HPDE6-E6E7 (cell line): ENCODE measurements at regions not wholly inside any gene's neighbourhood (a gene's known extent, or its start where the extent isn't known, plus 50 kb on each side); places are given as distances from the start of the nearest gene placed in this dataset.
"Not testable (repeated sequence)": the region's sequence is repeated elsewhere in the genome, so short reads cannot be mapped to it uniquely, and the experiment has no call there.

ENCODE experiments used
- DNase-seq: peaks from one replicate; pipeline ENCODE4 v3.0.0; 2011; ENCODE audit warnings: missing footprints; ENCODE audit errors: extremely low spot score

GRCh38 chr2:215537611-215538010 lies 101.7 kb upstream of the FN1 start:
- DNase-seq, result no peak

DNA sequence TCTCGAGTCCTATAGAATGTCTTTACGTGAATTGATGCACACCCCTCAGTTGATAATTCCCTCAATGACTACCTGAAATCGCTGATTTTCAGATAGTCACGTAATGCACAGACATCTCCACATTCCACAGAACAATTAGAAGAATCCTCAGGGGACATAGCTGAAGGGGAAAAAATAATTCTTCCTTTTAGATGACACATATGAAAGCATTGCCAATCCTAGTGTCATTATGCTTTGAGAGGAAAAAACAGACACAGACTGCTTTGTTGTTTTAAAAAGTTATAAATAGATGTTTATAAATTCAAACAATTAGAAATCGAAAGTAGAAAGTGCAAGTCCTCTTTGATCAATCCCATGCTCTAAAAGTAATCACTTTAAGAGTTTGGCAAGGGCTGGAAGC lies 100.6 kb upstream of the FN1 start:
- DNase-seq, result no peak

DNA sequence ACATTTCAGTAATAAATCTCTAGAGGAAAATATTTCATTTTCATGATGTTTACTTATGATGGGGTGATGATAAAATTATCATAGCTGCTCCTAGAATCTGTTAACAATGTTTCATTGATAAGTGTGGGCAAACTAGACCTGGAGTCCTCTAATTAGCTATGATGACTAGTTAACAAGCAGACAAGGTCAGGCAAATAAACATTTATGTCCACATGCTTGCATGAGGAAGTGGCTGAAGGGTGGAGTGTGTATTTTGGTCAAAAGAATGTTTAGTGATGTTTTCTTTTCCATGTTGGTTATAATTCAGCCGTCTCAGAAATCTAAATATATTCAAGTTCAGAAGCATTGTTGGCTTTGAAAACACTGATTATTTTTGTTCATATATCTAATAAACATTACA lies 99.9 kb upstream of the FN1 start:
- no peak for DNase-seq

- DNase-seq, result no peak
Measured at GRCh38 chr2:215535125-215535668, 99.3 kb upstream of the FN1 start.

DNA sequence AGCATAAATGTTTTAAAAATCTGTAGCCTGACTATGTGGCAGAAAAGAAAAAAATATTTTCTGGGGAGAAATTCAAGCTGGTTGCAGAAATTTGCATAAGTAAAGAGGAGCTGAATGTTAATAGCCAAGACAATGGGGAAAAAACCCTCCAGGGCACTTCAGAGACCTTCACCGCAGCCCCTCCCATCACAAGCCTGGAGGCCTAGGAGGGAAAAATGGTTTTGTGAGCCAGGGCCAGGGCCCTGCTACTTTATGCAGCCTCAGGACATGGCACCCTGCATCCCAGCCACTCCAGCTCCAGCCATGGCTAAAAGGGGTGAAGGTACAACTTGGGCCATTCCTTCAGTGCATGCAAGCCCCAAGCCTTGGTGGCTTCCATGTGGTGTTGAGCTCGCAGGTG lies 97.8 kb upstream of the FN1 start:
- not testable (repeated sequence) for DNase-seq

DNA sequence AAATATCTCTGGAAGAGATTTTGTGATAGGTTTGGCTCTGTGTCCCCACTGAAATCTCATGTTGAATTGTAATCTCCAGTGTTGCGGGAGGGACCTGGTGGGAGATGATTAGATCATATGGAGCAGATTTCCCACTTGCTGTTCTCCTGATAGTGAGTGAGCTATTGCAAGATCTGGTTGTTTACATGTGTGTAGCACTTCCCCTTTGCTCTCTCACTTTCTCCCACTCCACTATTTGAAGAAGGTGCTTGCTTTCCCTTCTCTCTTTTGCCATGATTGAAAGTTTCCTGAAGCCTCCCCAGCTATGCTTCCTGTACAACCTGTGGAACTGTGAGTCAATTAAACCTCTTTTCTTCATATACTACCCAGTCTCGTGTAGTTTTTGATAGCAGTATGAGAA lies 97.0 kb upstream of the FN1 start:
- DNase-seq, result no peak

DNA sequence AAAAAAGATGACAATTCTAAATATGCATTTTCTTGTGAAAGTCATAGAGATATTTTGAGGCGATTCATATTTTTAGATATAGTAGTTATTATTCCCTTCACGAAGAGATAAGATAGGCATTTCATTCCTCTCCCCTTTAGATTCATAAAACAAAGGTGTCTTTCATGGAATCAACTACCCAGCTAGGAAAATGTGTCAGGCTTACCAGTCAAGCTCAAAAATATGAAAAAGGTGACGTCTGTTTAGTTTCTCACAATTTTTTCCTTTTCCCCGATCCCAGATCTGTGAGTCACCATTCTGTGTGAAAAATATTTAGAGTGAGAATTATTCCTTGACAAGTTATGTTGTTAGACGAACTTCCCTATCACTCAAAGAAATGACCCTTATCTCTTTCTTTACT lies 95.4 kb upstream of the FN1 start:
- no peak for DNase-seq

GRCh38 chr2:215530191-215530968 lies 94.5 kb upstream of the FN1 start:
- peak; percentile 36 for DNase-seq

GRCh38 chr2:215529271-215529670 lies 93.4 kb upstream of the FN1 start:
- DNase-seq, result no peak

DNA sequence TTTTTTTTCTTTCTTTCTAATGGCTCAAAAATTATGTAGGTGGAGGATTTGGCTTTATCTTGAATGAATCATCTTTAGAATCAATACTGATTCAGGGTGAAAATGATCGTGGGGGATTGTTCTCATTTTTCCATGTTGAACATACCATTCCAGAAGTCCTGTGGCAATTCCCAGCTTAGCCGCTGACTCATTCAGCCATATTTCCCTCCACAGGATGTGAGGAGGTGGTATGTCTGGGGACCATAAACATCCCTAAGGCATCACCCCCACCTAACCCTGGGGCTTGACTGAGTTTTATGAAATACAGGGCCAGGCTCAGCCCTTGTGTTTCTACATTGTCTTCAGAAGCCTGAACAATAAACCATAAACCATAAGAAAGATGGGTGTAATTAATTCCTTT lies 92.7 kb upstream of the FN1 start:
- no peak for DNase-seq

GRCh38 chr2:215527736-215528135 lies 91.9 kb upstream of the FN1 start:
- no peak for DNase-seq

- no peak for DNase-seq
Measured at GRCh38 chr2:215526341-215526740, 90.5 kb upstream of the FN1 start.

GRCh38 chr2:215522237-215522636 lies 86.4 kb upstream of the FN1 start:
- DNase-seq, result no peak

DNA sequence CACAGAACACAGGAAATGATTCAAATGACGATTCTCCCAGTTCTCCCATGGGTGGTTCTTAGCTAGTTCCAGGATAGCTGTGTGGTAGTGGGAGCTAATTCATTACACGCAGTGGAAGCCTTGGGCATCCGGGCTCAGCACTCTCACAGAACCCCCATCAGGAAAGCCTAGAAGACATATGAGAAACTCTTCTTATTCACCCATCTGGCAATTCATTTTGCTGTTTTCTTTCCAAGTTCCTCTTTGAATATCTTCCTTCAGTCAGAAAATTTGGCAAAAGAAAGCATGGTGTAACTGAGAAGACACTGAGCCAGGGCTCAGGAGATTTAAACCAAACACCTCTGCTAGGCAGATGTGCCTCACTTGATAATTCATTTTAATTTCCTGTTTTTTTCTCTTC lies 85.2 kb upstream of the FN1 start:
- DNase-seq, result no peak

DNA sequence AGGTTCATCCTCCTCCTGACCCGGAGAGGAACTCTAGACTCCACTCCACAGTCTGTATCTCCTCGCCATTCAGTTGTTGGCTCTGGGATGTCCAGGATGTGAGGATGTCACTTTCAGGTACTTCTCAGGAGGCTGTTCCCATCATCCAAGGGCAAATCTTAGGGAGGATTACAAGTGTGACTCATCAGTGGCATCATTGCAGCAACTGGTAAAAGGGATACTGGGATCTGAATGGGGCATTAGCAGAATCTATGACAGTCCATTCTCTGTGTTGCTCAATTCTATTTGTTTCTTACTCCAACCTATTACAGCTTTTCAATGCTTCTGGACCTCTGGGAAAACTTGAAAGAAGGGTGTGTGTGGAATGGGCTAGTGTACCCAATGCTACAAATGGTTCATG lies 81.5 kb upstream of the FN1 start:
- DNase-seq, result no peak

- no peak for DNase-seq
Measured at GRCh38 chr2:215514516-215514915, 78.6 kb upstream of the FN1 start.

DNA sequence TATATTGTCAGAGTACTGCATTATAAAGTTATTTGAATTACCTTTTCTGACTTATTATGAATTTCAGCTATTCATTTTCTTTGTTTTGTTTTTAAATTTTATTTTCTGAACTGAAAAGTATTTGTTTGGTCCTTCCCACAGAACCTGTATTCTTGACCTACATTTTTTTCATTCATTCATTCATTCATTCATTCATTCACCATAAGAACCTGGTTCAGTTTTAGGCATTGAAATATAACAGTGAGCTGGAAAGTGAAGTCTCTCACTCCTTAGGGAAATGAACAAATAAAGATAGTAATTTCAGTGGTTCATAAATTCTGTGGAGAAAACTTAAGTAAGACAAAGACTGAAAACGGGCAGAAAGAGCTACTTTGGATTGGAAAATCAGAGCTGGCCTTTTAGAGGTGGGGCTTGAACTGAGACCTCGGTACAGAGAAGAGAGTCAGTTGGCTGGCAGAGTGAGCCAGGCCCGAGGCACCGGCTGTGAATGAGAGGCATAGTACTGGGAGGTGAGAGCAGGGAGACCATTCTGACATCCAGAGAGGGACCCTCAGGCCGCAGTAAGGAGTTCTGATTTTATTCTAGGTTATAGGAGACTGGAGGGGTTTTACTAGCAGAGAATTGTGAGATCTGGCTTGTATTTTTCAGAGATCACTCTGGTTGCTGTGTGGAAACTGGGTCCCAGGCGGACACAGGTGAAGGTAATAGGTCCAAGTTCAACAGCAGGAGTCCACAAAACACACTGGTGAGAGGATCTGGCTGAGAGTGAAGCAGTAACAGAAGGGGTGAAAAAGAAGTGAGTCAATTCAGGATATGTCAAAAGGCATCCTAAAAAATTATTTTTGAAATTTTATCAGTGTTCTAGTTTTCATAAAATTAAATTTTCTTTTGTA lies 75.8 kb upstream of the FN1 start:
- DNase-seq, result no peak

- no peak for DNase-seq
Measured at GRCh38 chr2:215507836-215508235, 72.0 kb upstream of the FN1 start.

DNA sequence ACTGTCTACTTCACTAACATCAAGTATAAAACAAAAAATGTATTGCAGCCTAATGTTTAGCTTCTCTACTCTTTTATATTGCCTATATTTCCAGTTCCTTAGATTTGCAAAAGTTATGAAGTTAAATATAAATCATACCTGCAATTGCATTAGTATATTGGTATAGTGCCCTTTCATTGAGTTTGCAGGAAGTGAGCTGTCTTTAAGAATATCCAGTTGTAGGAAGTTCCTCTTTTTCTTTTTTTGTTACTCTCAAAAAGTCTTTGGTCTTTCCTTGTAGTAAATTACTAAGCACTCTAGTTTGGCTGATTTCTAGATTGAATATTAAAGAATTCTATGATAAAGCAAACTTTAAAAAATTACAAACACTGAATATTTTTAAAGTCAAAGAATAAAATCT lies 71.3 kb upstream of the FN1 start:
- no peak for DNase-seq

DNA sequence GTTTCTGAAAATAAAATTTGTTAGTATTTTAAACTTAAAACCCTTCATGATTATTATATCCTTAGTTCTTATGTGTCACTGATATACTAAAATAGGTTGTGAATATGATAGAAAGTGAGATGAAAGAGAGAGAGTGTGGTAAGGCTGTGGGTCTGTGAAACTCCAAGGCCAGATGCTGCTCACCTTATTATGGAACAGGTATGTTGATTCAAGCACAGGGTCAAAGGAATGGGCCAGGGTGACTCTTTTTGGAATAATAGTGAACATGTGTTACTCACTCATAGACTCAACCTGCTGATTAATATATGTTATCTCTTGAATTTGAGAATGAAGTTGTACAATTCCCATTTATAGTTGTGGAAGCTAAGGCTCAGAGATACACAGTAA lies 70.7 kb upstream of the FN1 start:
- no peak for DNase-seq

- DNase-seq, result no peak
Measured at GRCh38 chr2:215505044-215505786, 69.3 kb upstream of the FN1 start.

- no peak for DNase-seq
Measured at GRCh38 chr2:215504547-215504946, 68.7 kb upstream of the FN1 start.
